ENCODE measurements at regions not wholly inside any gene's neighbourhood (a gene's known extent, or its start where the extent isn't known, plus 50 kb on each side); places are given as distances from the start of the nearest gene placed in this dataset.

GRCh38 chr18:22606563-22607283, 189.0 kb upstream of the CTAGE1 start:
- RAD21 ChIA-PET (ENCODE audit: low non-redundant PET in 1 of 2, low total read pairs in 2 of 2, uncharacterized antibody in 2 of 2, unreplicated experiment in 2 of 2), result no interaction called here
- intact Hi-C loops (cut with micrococcal nuclease), result no loop called here

More at GRCh38 chr18:22606563-22607283, 189.0 kb upstream of the CTAGE1 start:
- no TSS peak for BruUV-seq (replicated peaks)
- no peaks in the 10 kb centered on the region for H4K20me1 ChIP-seq (ENCODE audit: insufficient read depth)
- no peak overlapping the region for H3K27ac ChIP-seq (ENCODE audit: low read depth, low read length)
- H3K9ac ChIP-seq (ENCODE audit: low read length), result no peak overlapping the region
- no peaks in the 10 kb centered on the region for H3K4me1 ChIP-seq (ENCODE audit: control insufficient read depth in 1 of 2, insufficient read depth in 2 of 2, low read length in 2 of 2)
- ChIA-PET POLR2A (no interaction called here), CTCF (no interaction called here)
- ATAC-seq (no peak), DNase-seq (ENCODE audit: low read depth, low spot score) (no peak)
- H3K27me3 ChIP-seq (ENCODE audit: insufficient read depth, low read length), result 0 out of 2 replicates have a peak, but pooled peaks cover 3% of the 10 kb centered on the region
- no peak overlapping the region for H2AFZ ChIP-seq (ENCODE audit: low read depth, low read length, poor library complexity, severe bottlenecking)
- H3K36me3 ChIP-seq (ENCODE audit: control insufficient read depth in 1 of 2, insufficient read depth in 2 of 2, low read length in 2 of 2), result no peaks in the 10 kb centered on the region
- H3K9me2 ChIP-seq (ENCODE audit: insufficient read depth), result no peaks in the 10 kb centered on the region
- H3K79me2 ChIP-seq (ENCODE audit: insufficient read depth, low read length), result no peaks in the 10 kb centered on the region
- H3K4me2 ChIP-seq (ENCODE audit: low read length), result no peak overlapping the region
- H3K4me3 ChIP-seq (replicated peaks in 1 of 2; ENCODE audit: low read depth in 1 of 2, low read length in 2 of 2), result no peak overlapping the region
- TF ChIP-seq CEBPB (IDR thresholded peaks at IDR 0.05; ENCODE audit: low read depth) (no peak), TCF7L2 (IDR thresholded peaks at IDR 0.05; ENCODE audit: borderline replicate concordance, extremely low read depth, insufficient read depth, insufficient read length) (no peak), YY1 (IDR thresholded peaks at IDR 0.05; ENCODE audit: extremely low read depth, insufficient replicate concordance, low read depth, low read length) (no peak), POLR2AphosphoS5 (IDR thresholded peaks at IDR 0.05; ENCODE audit: low read depth, low read length) (no peak), EGR1 (IDR thresholded peaks at IDR 0.05; ENCODE audit: low read depth) (no peak), SP1 (IDR thresholded peaks at IDR 0.05; ENCODE audit: low read depth) (no peak), SRF (IDR thresholded peaks at IDR 0.05; ENCODE audit: low read depth) (no peak), JUND (IDR thresholded peaks at IDR 0.05) (no peak), ELF1 (IDR thresholded peaks at IDR 0.05; ENCODE audit: borderline replicate concordance, low read depth) (no peak), REST (IDR thresholded peaks at IDR 0.05; ENCODE audit: low read depth) (no peak), MAX (IDR thresholded peaks at IDR 0.05) (no peak)
- H3K9me3 ChIP-seq (ENCODE audit: control insufficient read depth in 1 of 2, insufficient read depth in 1 of 2, low read depth in 1 of 2, low read length in 2 of 2), result no peaks in the 10 kb centered on the region

Data from HCT116 (cell line).